NCI-H2029 (cell line): ENCODE measurements at regions not wholly inside any gene's neighbourhood (a gene's known extent, or its start where the extent isn't known, plus 50 kb on each side); places are given as distances from the start of the nearest gene placed in this dataset.
"Not testable (repeated sequence)": the region's sequence is repeated elsewhere in the genome, so short reads cannot be mapped to it uniquely, and the experiment has no call there.

Experiments used
- DNase-seq: peaks from one replicate; lab custom pipeline; 2025; lab: John Stamatoyannopoulos, UW

DNA sequence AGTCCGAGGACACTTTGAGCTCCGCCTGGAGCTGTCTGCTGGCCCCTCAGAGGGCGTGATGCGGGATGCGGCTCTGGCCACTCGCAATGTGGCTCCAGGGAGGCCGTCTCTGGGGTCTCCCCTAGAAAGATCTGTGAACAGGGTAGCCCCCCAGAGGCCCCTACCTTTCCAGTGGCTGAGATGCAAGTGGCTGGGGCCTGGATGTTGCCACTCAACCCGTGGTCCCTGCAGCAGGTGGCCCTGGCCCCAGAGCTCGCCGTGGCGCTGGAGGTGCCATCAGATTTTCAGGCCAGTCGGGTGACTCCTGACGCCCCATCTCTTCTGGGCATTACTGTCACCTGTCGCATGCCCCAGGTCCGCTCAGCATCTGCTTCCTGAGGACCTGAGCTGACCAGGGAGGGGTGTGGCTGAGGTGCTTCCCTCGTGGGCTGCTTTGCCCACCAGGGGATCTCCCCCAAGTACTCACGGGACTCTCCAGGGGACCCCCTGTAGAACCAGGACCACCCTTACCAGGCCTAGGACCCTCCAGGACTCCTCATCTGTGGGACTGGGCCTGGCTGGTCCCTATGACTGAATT is 102.1 kb upstream of the LRPAP1 start:
- no peak for DNase-seq

GRCh38 chr4:3633277-3633676 is 101.1 kb upstream of the LRPAP1 start:
- not testable (repeated sequence) for DNase-seq

- not testable (repeated sequence) for DNase-seq
These were observed 100.6 kb upstream of the LRPAP1 start for GRCh38 chr4:3632794-3633193.

DNA sequence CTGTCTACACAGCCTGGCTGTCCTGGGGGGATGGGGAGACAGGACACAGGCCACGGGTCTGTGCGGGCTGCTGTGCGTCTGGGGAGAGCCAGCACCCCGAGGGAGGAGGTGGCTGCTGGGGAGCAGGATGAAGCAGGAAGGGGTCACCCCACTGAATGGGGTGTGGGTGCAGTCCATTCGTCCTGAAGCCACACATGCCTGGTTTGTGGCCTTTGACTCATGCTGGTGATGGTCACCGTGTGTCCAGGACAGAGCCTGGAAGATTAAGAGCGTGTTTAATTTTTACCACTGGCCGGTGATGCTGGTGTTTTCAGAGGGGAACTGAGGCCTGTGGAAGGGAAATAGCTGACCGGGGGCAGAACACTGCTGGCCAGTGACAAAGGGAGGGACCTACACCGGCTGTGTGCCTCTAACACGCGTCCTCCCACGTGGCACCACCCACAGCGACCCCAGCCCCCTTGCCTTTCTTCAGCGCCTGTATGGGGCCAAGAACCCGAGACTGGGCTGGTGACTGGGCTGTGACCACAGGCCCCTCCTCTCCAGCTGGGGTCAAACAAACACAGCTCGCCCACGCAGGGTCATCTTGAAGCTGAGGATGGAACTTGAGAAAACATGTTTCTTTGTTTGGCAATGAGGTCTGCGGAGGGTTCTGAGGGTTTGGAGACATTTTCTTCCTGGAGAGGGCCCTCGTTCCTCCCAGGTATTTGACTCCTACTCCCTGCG is 99.5 kb upstream of the LRPAP1 start:
- not testable (repeated sequence) for DNase-seq

DNA sequence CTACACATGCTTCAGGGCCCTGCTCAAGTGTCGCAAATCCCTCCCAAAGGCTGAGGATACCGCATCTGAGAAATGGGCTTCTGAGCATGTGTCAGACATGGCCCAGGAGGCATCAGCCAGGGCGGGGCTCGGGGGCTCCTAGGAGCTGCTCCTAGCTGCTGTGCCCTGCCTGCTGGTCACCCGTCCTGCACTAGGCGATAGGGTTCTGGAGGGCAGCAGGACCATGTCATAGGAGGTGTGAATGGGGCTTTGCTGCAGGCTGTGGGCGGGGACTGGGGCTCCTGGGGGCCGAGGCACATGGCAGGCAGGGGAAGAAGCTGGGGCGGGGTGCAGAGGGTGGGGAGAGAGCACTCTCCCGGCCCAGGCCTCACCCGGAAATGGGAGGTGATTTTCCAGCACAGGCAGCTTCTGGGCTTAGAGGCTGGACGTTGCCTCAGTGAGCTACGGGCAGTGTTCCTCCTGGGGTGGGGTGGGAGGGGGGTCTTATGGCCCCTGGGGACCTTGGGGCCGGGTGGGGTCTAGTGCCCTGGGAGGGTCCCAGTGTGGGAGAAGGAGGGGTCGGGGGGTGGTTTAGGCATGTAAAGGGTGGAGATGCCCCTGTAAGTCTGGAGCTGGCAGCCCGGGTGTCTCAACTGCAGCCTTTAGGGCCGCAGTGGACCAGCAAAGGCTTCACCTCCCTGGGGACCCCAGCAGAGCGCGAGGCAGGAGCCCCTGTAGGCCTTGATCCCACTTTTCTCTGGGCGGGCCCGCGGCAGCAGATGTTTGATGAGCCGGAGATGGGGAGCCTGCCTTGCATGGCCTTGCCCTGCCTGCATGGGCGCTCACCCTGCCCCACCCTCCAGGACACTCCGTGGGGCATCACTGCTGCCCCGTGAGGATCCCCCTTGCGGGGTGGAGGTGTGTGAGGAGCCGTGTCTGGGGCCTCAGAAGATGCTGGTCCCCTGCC is 98.6 kb upstream of the LRPAP1 start:
- no peak for DNase-seq

DNA sequence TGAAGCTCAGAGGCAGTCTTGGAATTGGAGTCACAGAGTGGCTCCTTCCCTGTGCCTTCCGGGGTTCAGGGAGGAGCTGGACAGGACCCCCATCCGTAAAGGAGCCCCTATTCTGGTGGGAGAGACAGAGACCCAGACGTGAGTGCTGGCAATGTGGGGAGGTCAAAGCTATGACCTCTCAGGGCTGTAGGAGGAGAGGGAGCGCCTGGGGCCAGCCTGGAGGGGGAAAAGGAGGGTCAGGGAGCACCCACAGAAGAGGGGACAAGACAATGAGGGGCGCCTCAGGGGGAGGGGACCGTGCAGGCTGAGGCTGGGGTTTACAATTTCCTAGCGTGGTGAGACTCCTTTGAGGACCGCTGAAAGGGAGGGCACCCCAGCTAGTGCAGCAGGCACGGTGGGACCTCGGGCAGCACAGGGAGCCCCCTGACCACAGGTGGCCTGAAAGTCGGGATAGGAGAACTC is 97.9 kb upstream of the LRPAP1 start:
- DNase-seq: no peak

DNA sequence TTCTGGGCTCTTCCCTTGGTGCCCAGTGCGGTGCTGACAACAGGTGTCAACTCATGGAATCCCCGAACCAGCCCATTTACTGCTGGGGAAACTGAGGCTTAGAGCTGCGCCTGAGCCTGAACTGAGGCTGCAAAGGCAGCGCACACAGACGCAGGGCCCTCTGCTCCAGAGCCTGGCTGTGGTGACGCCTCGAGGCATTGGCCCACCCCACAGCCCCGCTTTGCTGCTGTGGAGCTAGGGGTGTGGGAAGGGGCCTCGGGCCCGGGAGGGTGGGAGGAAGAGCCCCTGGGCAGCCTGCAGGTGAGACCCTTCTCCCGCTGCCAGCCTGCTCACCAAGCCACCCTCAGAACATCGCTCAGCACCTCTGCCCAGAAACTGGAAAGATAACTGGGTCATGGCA is 97.4 kb upstream of the LRPAP1 start:
- DNase-seq: no peak

GRCh38 chr4:3629176-3629575 is 97.0 kb upstream of the LRPAP1 start:
- not testable (repeated sequence) for DNase-seq

GRCh38 chr4:3628868-3629175 is 96.6 kb upstream of the LRPAP1 start:
- no peak for DNase-seq

DNA sequence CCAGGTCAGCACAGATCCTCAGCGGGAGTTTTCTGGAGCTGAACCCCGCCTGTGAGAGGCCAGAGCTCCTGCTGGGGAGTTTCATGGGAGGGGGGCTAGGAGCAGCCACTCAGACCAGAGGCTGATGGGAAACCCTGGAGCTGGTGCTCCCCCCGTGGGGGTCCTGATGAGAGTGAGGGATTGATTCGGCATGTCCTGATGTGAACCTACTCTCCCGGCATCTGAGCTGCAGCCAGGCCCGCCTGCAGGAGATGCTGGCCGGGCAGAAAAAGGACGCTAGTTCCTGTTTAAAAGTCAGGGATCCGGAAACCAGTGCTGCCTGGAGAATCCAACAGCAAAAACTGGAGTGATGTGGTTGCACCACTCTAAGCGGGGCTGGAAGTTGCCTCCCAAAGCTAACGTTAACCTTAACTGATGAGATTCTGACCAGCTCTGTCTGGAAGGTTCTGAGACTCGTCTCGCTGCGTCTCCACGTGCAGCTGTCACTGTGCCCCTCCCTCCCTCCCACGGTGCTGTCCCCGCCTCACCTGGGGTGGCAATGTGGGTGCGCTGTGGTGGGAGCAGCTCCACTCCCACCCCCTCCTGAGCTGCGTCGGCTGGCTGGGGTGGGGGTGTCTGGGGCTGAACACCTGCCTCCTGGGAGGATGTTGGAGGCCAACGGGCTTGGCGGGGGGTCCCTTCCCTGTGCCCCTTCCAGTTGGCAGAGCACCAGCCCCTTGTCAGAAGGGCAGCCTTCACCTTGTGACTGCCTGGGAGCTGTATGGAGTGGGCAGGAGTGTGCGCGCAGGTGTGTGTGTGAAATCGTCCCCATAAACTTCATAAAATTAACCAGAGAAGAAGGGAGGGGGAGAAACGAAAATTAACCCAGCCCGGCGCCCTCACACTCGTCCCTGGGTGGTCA is 96.0 kb upstream of the LRPAP1 start:
- DNase-seq: not testable (repeated sequence)

GRCh38 chr4:3627456-3627855 is 95.2 kb upstream of the LRPAP1 start:
- DNase-seq: not testable (repeated sequence)

DNA sequence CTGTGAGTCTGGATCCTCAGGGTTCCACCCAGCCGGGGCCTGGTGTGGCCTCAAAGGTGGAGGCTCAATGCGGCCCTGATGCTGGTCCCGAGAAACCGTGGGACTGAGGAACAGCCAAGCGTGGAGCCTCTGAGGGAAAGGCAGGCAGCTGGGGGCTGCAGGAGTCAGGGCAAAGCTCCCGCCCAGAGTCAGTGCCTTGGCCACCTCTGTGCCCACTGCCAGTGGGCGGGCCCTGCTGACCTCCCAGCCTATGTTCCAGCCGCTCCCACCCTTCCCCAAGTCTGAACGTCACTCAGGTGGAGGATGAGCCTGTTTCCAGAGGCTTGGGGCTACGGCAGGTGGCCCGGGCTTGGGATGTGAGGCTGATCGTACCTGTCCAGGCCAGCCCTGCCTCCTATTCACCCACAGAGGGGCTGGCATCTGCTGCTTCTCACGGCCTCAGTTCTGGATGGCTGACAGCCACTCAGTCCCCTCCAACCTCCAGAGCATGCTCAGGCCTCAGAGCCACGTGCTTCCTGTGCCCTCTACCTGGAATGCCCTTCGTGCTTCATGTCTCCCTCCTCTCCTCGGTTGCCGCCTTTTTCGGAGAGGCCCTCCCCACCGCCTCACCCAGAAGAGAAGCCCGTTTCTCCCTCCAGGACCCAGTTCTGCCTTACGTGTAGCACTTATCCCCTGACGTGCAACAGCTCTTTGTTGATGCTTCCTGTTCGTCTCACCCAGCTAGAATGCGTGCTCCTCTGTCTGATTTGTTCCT is 94.1 kb upstream of the LRPAP1 start:
- DNase-seq: peak; percentile 19

GRCh38 chr4:3625286-3625875 is 93.2 kb upstream of the LRPAP1 start:
- DNase-seq: not testable (repeated sequence)

DNA sequence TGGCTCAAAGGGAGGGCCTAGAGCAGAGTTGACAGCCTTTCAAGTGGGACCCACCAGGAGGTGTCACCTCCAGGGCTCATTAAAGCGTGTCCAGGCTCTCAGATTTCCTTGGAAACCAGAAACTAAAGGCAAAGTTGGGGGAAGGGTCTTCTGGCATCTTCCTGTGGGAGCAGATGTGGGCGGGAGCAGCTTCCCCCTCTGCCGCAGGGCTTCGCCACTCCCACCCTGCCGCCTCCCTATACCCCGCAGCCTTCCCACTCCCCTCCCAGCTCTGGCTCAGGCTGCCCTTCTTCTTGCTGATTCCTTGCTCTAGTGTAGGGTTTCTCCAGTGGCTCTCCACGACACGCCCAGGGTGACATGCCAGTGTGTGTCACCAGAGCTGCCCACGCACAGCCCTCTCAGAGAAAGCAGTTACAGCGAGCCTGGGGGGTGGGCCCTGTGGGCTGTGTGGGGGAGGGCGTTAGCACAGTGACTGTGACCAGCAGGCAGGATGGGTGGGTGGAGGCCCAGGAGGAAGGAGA is 91.6 kb upstream of the LRPAP1 start:
- DNase-seq: not testable (repeated sequence)

DNA sequence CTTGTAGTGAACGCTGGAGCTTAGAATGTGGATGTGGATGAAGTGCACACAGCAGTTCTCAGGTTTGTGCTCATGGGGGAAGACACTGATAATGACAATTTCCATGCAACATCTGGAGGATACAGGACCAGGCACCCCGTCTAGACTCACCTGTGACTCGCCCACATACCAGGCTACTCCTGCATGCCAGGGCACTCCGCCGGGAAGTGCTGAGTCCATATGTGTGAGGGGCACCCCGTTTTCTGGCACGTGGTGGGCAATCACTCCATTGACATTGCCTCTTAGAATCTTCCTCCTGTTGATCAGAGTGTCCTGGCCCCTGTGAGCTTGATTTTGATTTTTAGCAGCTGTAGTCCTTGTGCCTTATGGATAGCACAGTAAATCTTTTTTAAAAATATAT is 90.9 kb upstream of the LRPAP1 start:
- no peak for DNase-seq

DNA sequence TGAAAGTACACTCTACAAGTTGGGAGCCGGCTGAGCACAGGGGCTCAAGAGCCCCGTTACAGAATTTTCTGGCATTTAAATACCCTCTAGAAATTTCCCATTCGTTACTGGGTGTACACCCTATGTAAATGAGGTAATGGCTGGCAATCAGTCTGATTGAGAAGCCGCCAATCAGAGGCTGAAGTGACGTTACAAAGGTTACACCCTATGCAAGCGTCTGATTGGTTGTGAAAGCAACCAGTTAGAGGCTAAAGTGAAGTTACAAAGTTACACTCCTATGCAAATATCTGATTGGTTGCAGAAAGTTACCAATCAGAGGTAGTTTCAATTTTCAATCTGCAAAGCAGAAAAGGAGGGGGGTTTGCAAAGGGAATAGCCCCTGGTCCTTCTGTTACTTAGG is 88.1 kb upstream of the LRPAP1 start:
- not testable (repeated sequence) for DNase-seq

- not testable (repeated sequence) for DNase-seq
These were observed 87.5 kb upstream of the LRPAP1 start for GRCh38 chr4:3619698-3620097.

GRCh38 chr4:3618341-3618740 is 86.1 kb upstream of the LRPAP1 start:
- not testable (repeated sequence) for DNase-seq

GRCh38 chr4:3615386-3616286 is 83.4 kb upstream of the LRPAP1 start:
- no peak for DNase-seq

- DNase-seq: no peak
These were observed 82.4 kb upstream of the LRPAP1 start for GRCh38 chr4:3614731-3614980.
